NCI-H2107 (cell line): ENCODE measurements at regions not wholly inside any gene's neighbourhood (a gene's known extent, or its start where the extent isn't known, plus 50 kb on each side); places are given as distances from the start of the nearest gene placed in this dataset.
"Not testable (repeated sequence)": the region's sequence is repeated elsewhere in the genome, so short reads cannot be mapped to it uniquely, and the experiment has no call there.

Source experiments
- DNase-seq: peaks from one replicate; lab custom pipeline; 2025; lab: John Stamatoyannopoulos, UW

- no peak for DNase-seq
These were observed 143.2 kb downstream of the NPIPB5 start for GRCh38 chr16:22653876-22654275.

GRCh38 chr16:22656573-22656972 is 145.9 kb downstream of the NPIPB5 start:
- DNase-seq: not testable (repeated sequence)

- DNase-seq: no peak
These were observed 149.2 kb downstream of the NPIPB5 start for GRCh38 chr16:22659933-22660332.

GRCh38 chr16:22660441-22661160 is 149.9 kb downstream of the NPIPB5 start:
- DNase-seq: no peak

- DNase-seq: no peak
These were observed 150.5 kb downstream of the NPIPB5 start for GRCh38 chr16:22661161-22661647.

- DNase-seq: not testable (repeated sequence)
These were observed 151.0 kb upstream of the HS3ST2 start for GRCh38 chr16:22662958-22663357.

- no peak for DNase-seq
These were observed 150.4 kb upstream of the HS3ST2 start for GRCh38 chr16:22663389-22664064.

GRCh38 chr16:22664132-22664531 is 149.8 kb upstream of the HS3ST2 start:
- DNase-seq: no peak

GRCh38 chr16:22664561-22664997 is 149.4 kb upstream of the HS3ST2 start:
- no peak for DNase-seq

- DNase-seq: no peak
These were observed 148.7 kb upstream of the HS3ST2 start for GRCh38 chr16:22665048-22665797.

- DNase-seq: no peak
These were observed 148.2 kb upstream of the HS3ST2 start for GRCh38 chr16:22665803-22666202.

- DNase-seq: no peak
These were observed 145.6 kb upstream of the HS3ST2 start for GRCh38 chr16:22668318-22668717.

GRCh38 chr16:22670044-22670536 is 143.9 kb upstream of the HS3ST2 start:
- DNase-seq: no peak

GRCh38 chr16:22670551-22671041 is 143.4 kb upstream of the HS3ST2 start:
- DNase-seq: no peak

GRCh38 chr16:22671301-22672076 is 142.5 kb upstream of the HS3ST2 start:
- no peak for DNase-seq

GRCh38 chr16:22672830-22673210 is 141.1 kb upstream of the HS3ST2 start:
- DNase-seq: no peak

- DNase-seq: no peak
These were observed 140.5 kb upstream of the HS3ST2 start for GRCh38 chr16:22673421-22673831.

- DNase-seq: no peak
These were observed 139.2 kb upstream of the HS3ST2 start for GRCh38 chr16:22674832-22675191.

- no peak for DNase-seq
These were observed 138.0 kb upstream of the HS3ST2 start for GRCh38 chr16:22675745-22676540.

- DNase-seq: no peak
These were observed 136.7 kb upstream of the HS3ST2 start for GRCh38 chr16:22677024-22677830.
